H1 (cell line): ENCODE measurements at regions not wholly inside any gene's neighbourhood (a gene's known extent, or its start where the extent isn't known, plus 50 kb on each side); places are given as distances from the start of the nearest gene placed in this dataset.

Source experiments
- CTCF ChIA-PET: fragments of 300-600 bp; sonication (Branson Sonifier 250); formaldehyde crosslinking; loops from one replicate; lab custom pipeline; 2021; ENCODE audit not compliant: partially characterized antibody; lab: Charles Lee
- POLR2A ChIA-PET: fragments of 300-600 bp; sonication (Branson Sonifier 250); formaldehyde crosslinking; loops from one replicate; lab custom pipeline; 2021; ENCODE audit warnings: inconsistent platforms; ENCODE audit not compliant: partially characterized antibody; lab: Charles Lee
- DNase-seq, 2 experiments: peaks; one replicate each; pipeline versions ENCODE4 v3.0.0 to v3.0.0-alpha.2; 2010 to 2022; ENCODE audit warnings: low spot score in 2 of 2, low read depth in 1 of 2, mixed read lengths in 1 of 2
- FAIRE-seq: peaks from 2 replicates; lab custom pipeline; 2011; peaks lifted over from hg19 to GRCh38; lab: Jason Lieb, UNC
- H2AFZ ChIP-seq: 2 replicates; pipeline ENCODE4 v1.8.1; 2012; ENCODE audit warnings: low read length, inconsistent platforms
- H2AK5ac ChIP-seq: 2 replicates; pipeline ENCODE4 v1.6.1; 2013; ENCODE audit warnings: low read depth, low read length
- H2BK120ac ChIP-seq: replicated peaks from 2 replicates; pipeline ENCODE3; 2013; ENCODE audit warnings: low read depth, low read length, inconsistent platforms
- H2BK12ac ChIP-seq: 2 replicates; pipeline ENCODE4 v1.6.1; 2013; ENCODE audit warnings: low read depth, low read length
- H2BK15ac ChIP-seq: 2 replicates; pipeline ENCODE4 v1.6.1; 2013; ENCODE audit warnings: low read length
- H2BK20ac ChIP-seq: 2 replicates; pipeline ENCODE4 v1.6.1; 2013; ENCODE audit warnings: low read length
- H2BK5ac ChIP-seq: 2 replicates; pipeline ENCODE4 v1.6.1; 2013; ENCODE audit warnings: low read depth, low read length
- H3K14ac ChIP-seq: 2 replicates; pipeline ENCODE4 v1.6.1; 2013; ENCODE audit warnings: inconsistent platforms; ENCODE audit not compliant: insufficient read length
- H3K18ac ChIP-seq: 2 replicates; pipeline ENCODE4 v1.6.1; 2013; ENCODE audit warnings: low read length; ENCODE audit errors: extremely low read depth
- H3K23ac ChIP-seq: 2 replicates; pipeline ENCODE4 v1.6.1; 2013; ENCODE audit warnings: inconsistent platforms; ENCODE audit not compliant: insufficient read length
- H3K23me2 ChIP-seq: 2 replicates; pipeline ENCODE4 v1.6.1; 2013; ENCODE audit warnings: low read depth, low read length
- H3K27ac ChIP-seq: 2 replicates; pipeline ENCODE4 v1.6.1; 2011; ENCODE audit warnings: low read depth, low read length, inconsistent platforms
- H3K27me3 ChIP-seq, 4 experiments: replicated peaks in 1 of 4; 1 replicate in 1 of 4; 2 replicates in 3 of 4; pipeline versions ENCODE4 v1.6.1 to v1.8.1; 2011 to 2013; ENCODE audit warnings: low read length in 3 of 4, mild to moderate bottlenecking in 3 of 4, inconsistent platforms in 2 of 4, mixed read lengths in 2 of 4, moderate library complexity in 1 of 4; ENCODE audit not compliant: control insufficient read depth in 3 of 4, insufficient read depth in 3 of 4; ENCODE audit errors: extremely low read depth in 1 of 4
- H3K36me3 ChIP-seq, 4 experiments: 2 replicates each; pipeline versions ENCODE4 v1.6.1 to v1.8.1; 2011 to 2013; ENCODE audit warnings: mild to moderate bottlenecking in 4 of 4, low read length in 3 of 4, moderate library complexity in 2 of 4, control low read depth in 1 of 4, inconsistent platforms in 1 of 4; ENCODE audit not compliant: insufficient read depth in 4 of 4, control insufficient read depth in 2 of 4
- H3K4ac ChIP-seq: replicated peaks from 2 replicates; pipeline ENCODE3; 2013; ENCODE audit warnings: low read length, low read depth, mixed read lengths, inconsistent platforms; ENCODE audit not compliant: insufficient read length
- H3K4me1 ChIP-seq, 4 experiments: replicated peaks in 1 of 4; 1 replicate in 1 of 4; 2 replicates in 3 of 4; pipeline versions ENCODE4 v1.6.1 to v1.8.1; 2011 to 2013; ENCODE audit warnings: low read length in 3 of 4, inconsistent platforms in 2 of 4, mixed read lengths in 1 of 4; ENCODE audit not compliant: insufficient read depth in 4 of 4, control insufficient read depth in 3 of 4
- H3K4me2 ChIP-seq, 2 experiments: 2 replicates each; pipeline versions ENCODE4 v1.6.1 to v1.8.1; 2011 to 2013; ENCODE audit warnings: low read depth in 2 of 2, low read length in 2 of 2, control low read depth in 1 of 2, inconsistent platforms in 1 of 2, mild to moderate bottlenecking in 1 of 2; ENCODE audit not compliant: insufficient read depth in 1 of 2
- H3K4me3 ChIP-seq, 4 experiments: fragments of 200-600, 300-600 bp in 1 of 4; sonication (generic), shearing (Covaris generic), sonication (Bioruptor Twin) in 1 of 4; 2 replicates each; pipeline versions ENCODE4 v1.5.1 to v1.8.1; 2011 to 2016; ENCODE audit warnings: low read length in 4 of 4, low read depth in 3 of 4, control low read depth in 2 of 4, inconsistent platforms in 2 of 4, mild to moderate bottlenecking in 2 of 4, mixed read lengths in 1 of 4, moderate library complexity in 1 of 4; ENCODE audit not compliant: insufficient read depth in 2 of 4; ENCODE audit errors: extremely low read depth in 1 of 4
- H3K56ac ChIP-seq: replicated peaks from 2 replicates; pipeline ENCODE3; 2013; ENCODE audit warnings: low read depth, mild to moderate bottlenecking, mixed read lengths, low read length, inconsistent platforms; ENCODE audit not compliant: insufficient read length
- H3K79me1 ChIP-seq: 2 replicates; pipeline ENCODE4 v1.6.1; 2013; ENCODE audit warnings: low read depth, low read length, control low read depth
- H3K79me2 ChIP-seq, 2 experiments: 2 replicates each; pipeline versions ENCODE4 v1.6.1 to v1.8.1; 2012 to 2013; ENCODE audit warnings: low read length in 2 of 2, mild to moderate bottlenecking in 2 of 2, inconsistent platforms in 1 of 2; ENCODE audit not compliant: insufficient read depth in 2 of 2, control insufficient read depth in 1 of 2
- H3K9ac ChIP-seq, 4 experiments: replicated peaks in 1 of 4; 1 replicate in 1 of 4; 2 replicates in 3 of 4; pipeline versions ENCODE4 v1.6.1 to v1.8.1; 2011 to 2013; ENCODE audit warnings: low read depth in 3 of 4, low read length in 3 of 4, control low read depth in 2 of 4, mild to moderate bottlenecking in 2 of 4, moderate library complexity in 2 of 4, inconsistent platforms in 1 of 4; ENCODE audit errors: extremely low read depth in 1 of 4
- H3K9me3 ChIP-seq, 2 experiments: 2 replicates each; pipeline versions ENCODE4 v1.6.1 to v1.8.1; 2012 to 2013; ENCODE audit warnings: mild to moderate bottlenecking in 2 of 2, moderate library complexity in 2 of 2, control low read depth in 1 of 2, inconsistent platforms in 1 of 2, low read depth in 1 of 2, low read length in 1 of 2, mixed read lengths in 1 of 2; ENCODE audit not compliant: insufficient read depth in 2 of 2
- H4K20me1 ChIP-seq, 2 experiments: replicated peaks in 1 of 2; 2 replicates each; pipeline versions ENCODE3 to v1.8.1; 2011 to 2013; ENCODE audit warnings: inconsistent platforms in 2 of 2, low read length in 2 of 2, mild to moderate bottlenecking in 1 of 2; ENCODE audit not compliant: insufficient read depth in 2 of 2, control insufficient read depth in 1 of 2
- H4K5ac ChIP-seq: 2 replicates; pipeline ENCODE4 v1.6.1; 2013; ENCODE audit warnings: low read length, low read depth, mixed read lengths, inconsistent platforms; ENCODE audit not compliant: insufficient read length
- H4K8ac ChIP-seq: 2 replicates; pipeline ENCODE4 v1.8.0; 2013; ENCODE audit warnings: mild to moderate bottlenecking, moderate library complexity, low read length, inconsistent platforms; ENCODE audit not compliant: insufficient read depth; ENCODE audit errors: extremely low read depth
- H4K91ac ChIP-seq: replicated peaks from 2 replicates; pipeline ENCODE3; 2013; ENCODE audit warnings: low read length, mixed read lengths, inconsistent platforms; ENCODE audit not compliant: insufficient read length
- EP300 ChIP-seq, 2 experiments: IDR thresholded peaks; 1 replicate in 1 of 2; 2 replicates in 1 of 2; pipeline ENCODE4 v1.6.1; 2011 to 2012; ENCODE audit warnings: low read depth in 2 of 2, low read length in 2 of 2, mild to moderate bottlenecking in 2 of 2, borderline replicate concordance in 1 of 2, inconsistent platforms in 1 of 2, moderate library complexity in 1 of 2
- JUND ChIP-seq: IDR thresholded peaks from 2 replicates; pipeline ENCODE4 v1.6.1; 2011; ENCODE audit warnings: mild to moderate bottlenecking, improper control_type of control experiment, low read length
- NRF1 ChIP-seq: IDR thresholded peaks from 2 replicates; pipeline ENCODE4 v1.6.1; 2011; ENCODE audit warnings: mild to moderate bottlenecking, low read depth, low read length, improper control_type of control experiment
- POLR2AphosphoS5 ChIP-seq: IDR thresholded peaks from 2 replicates; pipeline ENCODE4 v1.6.1; 2011; ENCODE audit warnings: low read depth, low read length
- SP2 ChIP-seq: IDR thresholded peaks from 2 replicates; pipeline ENCODE4 v1.6.1; 2012; ENCODE audit warnings: mild to moderate bottlenecking, low read length, inconsistent platforms
- SRF ChIP-seq: IDR thresholded peaks from 2 replicates; pipeline ENCODE4 v1.6.1; 2011; ENCODE audit warnings: mild to moderate bottlenecking, low read depth, low read length, moderate library complexity
- TAF1 ChIP-seq: IDR thresholded peaks from 2 replicates; pipeline ENCODE4 v1.6.1; 2011; ENCODE audit warnings: mild to moderate bottlenecking, low read depth, low read length
- TCF12 ChIP-seq: IDR thresholded peaks from 2 replicates; pipeline ENCODE4 v1.6.1; 2011; ENCODE audit warnings: low read depth, mild to moderate bottlenecking, low read length
- WGBS, 2 experiments: shearing (Covaris generic) in 1 of 2; methylation state at CpG; one replicate each; pipeline versions ENCODE4 v1.1.6 to v1.1.7; 2013 to 2015; ENCODE audit warnings: low lambda C conversion rate in 2 of 2, mixed read lengths in 2 of 2, inconsistent platforms in 1 of 2, low coverage in 1 of 2, missing lambda C conversion rate in 1 of 2; ENCODE audit not compliant: insufficient replicate concordance in 2 of 2, insufficient coverage in 1 of 2, insufficient read length in 1 of 2; ENCODE audit errors: extremely low coverage in 1 of 2, missing lambda C conversion rate in 1 of 2; 5-methylcytosine and 5-hydroxymethylcytosine counted together
- TF ChIP-seq, protein P1 (sequence below): IDR thresholded peaks from 2 replicates; pipeline ENCODE4 v1.6.1; 2011; ENCODE audit warnings: low read depth, mild to moderate bottlenecking, low read length; ENCODE audit not compliant: insufficient read depth

DNA sequence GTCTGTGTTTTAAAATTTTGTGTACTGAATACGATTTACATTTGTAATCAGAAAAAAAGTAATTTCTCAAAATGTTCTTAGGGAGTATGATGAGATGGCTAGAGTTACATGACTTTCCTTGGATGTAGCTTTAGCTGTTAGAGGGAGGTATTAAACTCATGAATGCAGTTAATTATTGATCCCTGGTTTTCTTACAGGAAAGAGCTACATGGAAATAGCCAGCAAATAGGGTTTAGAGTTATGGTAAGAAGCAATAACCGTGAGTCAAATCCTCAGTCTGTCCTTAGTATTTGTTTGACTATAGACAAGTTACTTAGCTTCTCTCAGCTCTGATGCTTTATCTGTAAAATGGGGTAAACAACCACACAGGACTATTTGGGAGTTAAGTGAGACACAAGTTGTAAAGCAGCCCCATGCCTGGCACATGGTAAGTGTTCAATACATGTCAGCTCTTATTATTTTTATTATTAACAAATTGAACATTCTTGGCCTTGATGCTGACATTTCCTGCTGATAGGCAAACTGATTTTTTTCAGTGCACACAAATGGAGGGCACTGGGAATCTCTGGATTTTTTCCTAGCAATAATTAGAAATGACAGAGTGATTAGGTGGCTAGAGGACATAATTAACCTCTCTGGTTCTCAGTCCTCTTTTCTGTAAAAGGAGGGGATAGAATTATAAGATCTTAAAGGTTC, 204.5 kb upstream of the PHYHIPL start:
- H2AFZ ChIP-seq, result no peak overlapping the region

More for the DNA sequence above, 204.5 kb upstream of the PHYHIPL start:
- Histone ChIP-seq H3K9me3 (no peaks in the 10 kb centered on the region), H2BK15ac (no peak overlapping the region), H3K79me1 (no peaks in the 10 kb centered on the region), H3K4ac (no peak overlapping the region), H3K23ac (no peak overlapping the region), H4K20me1 (no peaks in the 10 kb centered on the region), H3K27me3 (peaks cover 0 to 9% (median 5%) of the 10 kb centered on the region in 4 experiments; a peak in 4 of 7 replicates), H2AK5ac (no peak overlapping the region), H4K5ac (no peak overlapping the region), H3K4me3 (no peak overlapping the region), H3K14ac (no peak overlapping the region), H3K56ac (no peak overlapping the region), H3K18ac (no peak overlapping the region), H3K79me2 (no peaks in the 10 kb centered on the region), H3K36me3 (no peaks in the 10 kb centered on the region), H2BK12ac (no peak overlapping the region), H4K91ac (no peak overlapping the region), H3K27ac (no peak overlapping the region), H2BK20ac (no peak overlapping the region), H3K4me1 (peaks cover 0 to 10% (median 1%) of the 10 kb centered on the region in 4 experiments; a peak in 3 of 7 replicates), H2BK5ac (no peak overlapping the region), H2BK120ac (no peak overlapping the region), H3K4me2 (no peak overlapping the region), H3K9ac (no peak overlapping the region), H4K8ac (no peak overlapping the region), H3K23me2 (peaks cover 3% of the 10 kb centered on the region; the same call in 1 of the 2 replicates)
- 87% methylated on average over 2 of the region's 2 CpGs; no CpG with 5 or more reads in 1 of the 2 experiments for WGBS, 2 experiments
- POLR2A ChIA-PET, result no interaction called here
- FAIRE-seq (no peak), DNase-seq (no peak)
- CTCF ChIA-PET, result interaction anchor here (1.8 kb wide), 1 partner anchor 13 kb away, joined by 3 read pairs; no protein-coding TSS in a partner anchor
- TF ChIP-seq JUND, result no peak
- TF ChIP-seq NRF1, result no peak
- TF ChIP-seq TCF12, result no peak
- TF ChIP-seq SRF, result no peak
- no peak for TF ChIP-seq SP2
- no peak for TF ChIP-seq TAF1
- TF ChIP-seq, protein P1, sequence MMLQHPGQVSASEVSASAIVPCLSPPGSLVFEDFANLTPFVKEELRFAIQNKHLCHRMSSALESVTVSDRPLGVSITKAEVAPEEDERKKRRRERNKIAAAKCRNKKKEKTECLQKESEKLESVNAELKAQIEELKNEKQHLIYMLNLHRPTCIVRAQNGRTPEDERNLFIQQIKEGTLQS, result no peak
- no peak for TF ChIP-seq POLR2AphosphoS5
- no peak for TF ChIP-seq EP300 (IDR thresholded peaks at IDR 0.05; ENCODE audit: borderline replicate concordance in 1 of 2, low read depth in 2 of 2, low read length in 2 of 2)
